Caco-2 (cell line): ENCODE measurements at regions not wholly inside any gene's neighbourhood (a gene's known extent, or its start where the extent isn't known, plus 50 kb on each side); places are given as distances from the start of the nearest gene placed in this dataset.

ENCODE experiments used
- BruUV-seq: library from RNA; stranded (reverse); fragments of 400-500 nt; replicated peaks from 2 replicates; lab custom pipeline; 2021; lab: Mats Ljungman, UMichigan
- CTCF ChIA-PET: fragments of 300-600 bp; sonication (Branson Sonifier 250); formaldehyde crosslinking; loops from one replicate; lab custom pipeline; 2022; ENCODE audit warnings: antibody characterized with exemption; lab: Charles Lee
- POLR2A ChIA-PET: fragments of 300-600 bp; sonication (Branson Sonifier 250); formaldehyde crosslinking; loops from one replicate; lab custom pipeline; 2022; ENCODE audit warnings: antibody characterized with exemption; lab: Charles Lee
- DNase-seq, 2 experiments: peaks; one replicate each; pipeline versions ENCODE4 v3.0.0 to v3.0.0-alpha.2; 2020 to 2022
- H3K27me3 ChIP-seq: replicated peaks from 2 replicates; pipeline ENCODE4 v1.6.0; 2011; ENCODE audit warnings: low read length; ENCODE audit not compliant: control insufficient read depth, insufficient read depth
- H3K36me3 ChIP-seq: 2 replicates; pipeline ENCODE4 v1.5.1; 2011; ENCODE audit warnings: low read length; ENCODE audit not compliant: control insufficient read depth, insufficient read depth
- H3K4me1 ChIP-seq: fragments of 250-450 bp; sonication (Bioruptor Pico); 2 replicates; pipeline ENCODE4 v1.5.1; 2020; ENCODE audit warnings: mild to moderate bottlenecking
- H3K4me3 ChIP-seq: 2 replicates; pipeline ENCODE4 v1.5.1; 2011; ENCODE audit warnings: low read depth, mild to moderate bottlenecking, control low read depth, low read length
- H3K9me3 ChIP-seq: fragments of 250-450 bp; sonication (Bioruptor Pico); 2 replicates; pipeline ENCODE4 v1.5.1; 2020; ENCODE audit warnings: mild to moderate bottlenecking, moderate library complexity
- H3K27ac Mint-ChIP-seq: one replicate; pipeline ENCODE4 v1.8.0; 2022; ENCODE audit warnings: mixed read lengths; ENCODE audit not compliant: unreplicated experiment
- H3K27me3 Mint-ChIP-seq: one replicate; pipeline ENCODE4 v1.8.0; 2022; ENCODE audit warnings: mixed read lengths; ENCODE audit not compliant: insufficient read depth, unreplicated experiment
- H3K36me3 Mint-ChIP-seq: one replicate; pipeline ENCODE4 v1.8.0; 2022; ENCODE audit warnings: mild to moderate bottlenecking, mixed read lengths; ENCODE audit not compliant: insufficient read depth, unreplicated experiment
- H3K4me1 Mint-ChIP-seq: one replicate; pipeline ENCODE4 v1.8.0; 2022; ENCODE audit warnings: low read depth, mixed read lengths; ENCODE audit not compliant: unreplicated experiment
- H3K4me3 Mint-ChIP-seq: one replicate; pipeline ENCODE4 v1.8.0; 2022; ENCODE audit warnings: mild to moderate bottlenecking, moderate library complexity, mixed read lengths; ENCODE audit not compliant: unreplicated experiment
- H3K9me3 Mint-ChIP-seq: one replicate; pipeline ENCODE4 v1.8.0; 2022; ENCODE audit warnings: mixed read lengths; ENCODE audit not compliant: unreplicated experiment
- CTCF ChIP-seq, 2 experiments: fragments of 200-600 bp in 1 of 2; IDR thresholded peaks; 1 replicate in 1 of 2; 2 replicates in 1 of 2; pipeline versions ENCODE4 v1.5.1 to v1.8.0; 2011 to 2022; ENCODE audit warnings: antibody characterized with exemption in 1 of 2, control low read depth in 1 of 2, inconsistent platforms in 1 of 2, low read depth in 1 of 2, low read length in 1 of 2, mild to moderate bottlenecking in 1 of 2, moderate library complexity in 1 of 2; ENCODE audit not compliant: insufficient read depth in 1 of 2, severe bottlenecking in 1 of 2, unreplicated experiment in 1 of 2
- intact Hi-C: fragments of 100-400 bp; cut with micrococcal nuclease; formaldehyde crosslinking; loops from one replicate; pipeline ENCODE4 v1.10.0; 2022; ENCODE audit not compliant: unreplicated experiment

GRCh38 chr9:536597-537511 lies 304.6 kb upstream of the DMRT1 start:
- Histone ChIP-seq H3K36me3 (no peaks in the 10 kb centered on the region), H3K4me3 (no peak overlapping the region), H3K9me3 (no peaks in the 10 kb centered on the region), H3K27me3 (no peaks in the 10 kb centered on the region), H3K4me1 (peaks cover 16% of the 10 kb centered on the region)
- no TSS peak for BruUV-seq
- ChIA-PET POLR2A (no interaction called here), CTCF (no interaction called here)
- intact Hi-C loops, result no loop called here
- Mint-ChIP-seq H3K4me3 (no peak overlapping the region), H3K4me1 (peaks cover 22% of the 10 kb centered on the region), H3K27ac (no peak overlapping the region), H3K9me3 (peaks cover 10% of the 10 kb centered on the region), H3K36me3 (peaks cover 52% of the 10 kb centered on the region), H3K27me3 (no peaks in the 10 kb centered on the region)
- no peak for DNase-seq
- no peak for TF ChIP-seq CTCF (IDR thresholded peaks at IDR 0.05; ENCODE audit: insufficient read depth in 1 of 2, low read depth in 1 of 2, low read length in 1 of 2, severe bottlenecking in 1 of 2, unreplicated experiment in 1 of 2)

- no peaks in the 10 kb centered on the region for H3K27me3 ChIP-seq
- H3K27me3 Mint-ChIP-seq, result no peaks in the 10 kb centered on the region
- no peaks in the 10 kb centered on the region for H3K9me3 ChIP-seq
- no peak for TF ChIP-seq CTCF (IDR thresholded peaks at IDR 0.05; ENCODE audit: insufficient read depth in 1 of 2, low read depth in 1 of 2, low read length in 1 of 2, severe bottlenecking in 1 of 2, unreplicated experiment in 1 of 2)
- BruUV-seq, result no TSS peak
- DNase-seq, result no peak
- no peak overlapping the region for H3K27ac Mint-ChIP-seq
- peaks cover 53% of the 10 kb centered on the region for H3K36me3 Mint-ChIP-seq
- peaks cover 10% of the 10 kb centered on the region for H3K9me3 Mint-ChIP-seq
- H3K4me1 ChIP-seq, result no peaks in the 10 kb centered on the region
- H3K4me1 Mint-ChIP-seq, result peaks cover 27% of the 10 kb centered on the region
- intact Hi-C loops, result no loop called here
- H3K4me3 ChIP-seq, result no peak overlapping the region
- ChIA-PET POLR2A (no interaction called here), CTCF (no interaction called here)
- no peaks in the 10 kb centered on the region for H3K36me3 ChIP-seq
- H3K4me3 Mint-ChIP-seq, result no peak overlapping the region
These were observed 298.0 kb upstream of the DMRT1 start for GRCh38 chr9:543478-543877.

- intact Hi-C loops, result no loop called here
- CTCF ChIA-PET, result interaction anchor here (0.7 kb wide), 1 partner anchor 131 kb away, joined by 4 read pairs; no protein-coding TSS in a partner anchor
These were observed 296.0 kb upstream of the DMRT1 start for GRCh38 chr9:545480-545879.

More at GRCh38 chr9:545480-545879, 296.0 kb upstream of the DMRT1 start:
- no peak overlapping the region for H3K4me3 Mint-ChIP-seq
- H3K9me3 ChIP-seq, result no peaks in the 10 kb centered on the region
- H3K4me1 ChIP-seq, result 0 out of 2 replicates have a peak, but pooled peaks cover 3% of the 10 kb centered on the region
- peaks cover 9% of the 10 kb centered on the region for H3K9me3 Mint-ChIP-seq
- no peaks in the 10 kb centered on the region for H3K27me3 Mint-ChIP-seq
- no peak for TF ChIP-seq CTCF (IDR thresholded peaks at IDR 0.05; ENCODE audit: insufficient read depth in 1 of 2, low read depth in 1 of 2, low read length in 1 of 2, severe bottlenecking in 1 of 2, unreplicated experiment in 1 of 2)
- peaks cover 58% of the 10 kb centered on the region for H3K36me3 Mint-ChIP-seq
- DNase-seq, result no peak
- no peak overlapping the region for H3K27ac Mint-ChIP-seq
- H3K4me1 Mint-ChIP-seq, result peaks cover 33% of the 10 kb centered on the region
- BruUV-seq, result no TSS peak
- no peak overlapping the region for H3K4me3 ChIP-seq
- no peaks in the 10 kb centered on the region for H3K27me3 ChIP-seq
- POLR2A ChIA-PET, result no interaction called here
- no peaks in the 10 kb centered on the region for H3K36me3 ChIP-seq
